ENCODE measurements at regions not wholly inside any gene's neighbourhood (a gene's known extent, or its start where the extent isn't known, plus 50 kb on each side); places are given as distances from the start of the nearest gene placed in this dataset.

- TF ChIP-seq, protein P1, sequence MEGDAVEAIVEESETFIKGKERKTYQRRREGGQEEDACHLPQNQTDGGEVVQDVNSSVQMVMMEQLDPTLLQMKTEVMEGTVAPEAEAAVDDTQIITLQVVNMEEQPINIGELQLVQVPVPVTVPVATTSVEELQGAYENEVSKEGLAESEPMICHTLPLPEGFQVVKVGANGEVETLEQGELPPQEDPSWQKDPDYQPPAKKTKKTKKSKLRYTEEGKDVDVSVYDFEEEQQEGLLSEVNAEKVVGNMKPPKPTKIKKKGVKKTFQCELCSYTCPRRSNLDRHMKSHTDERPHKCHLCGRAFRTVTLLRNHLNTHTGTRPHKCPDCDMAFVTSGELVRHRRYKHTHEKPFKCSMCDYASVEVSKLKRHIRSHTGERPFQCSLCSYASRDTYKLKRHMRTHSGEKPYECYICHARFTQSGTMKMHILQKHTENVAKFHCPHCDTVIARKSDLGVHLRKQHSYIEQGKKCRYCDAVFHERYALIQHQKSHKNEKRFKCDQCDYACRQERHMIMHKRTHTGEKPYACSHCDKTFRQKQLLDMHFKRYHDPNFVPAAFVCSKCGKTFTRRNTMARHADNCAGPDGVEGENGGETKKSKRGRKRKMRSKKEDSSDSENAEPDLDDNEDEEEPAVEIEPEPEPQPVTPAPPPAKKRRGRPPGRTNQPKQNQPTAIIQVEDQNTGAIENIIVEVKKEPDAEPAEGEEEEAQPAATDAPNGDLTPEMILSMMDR (IDR thresholded peaks at IDR 0.05; ENCODE audit: insufficient read depth, low read depth, low read length, missing control alignments) = no peak
- no peak for DNase-seq (ENCODE audit: low read depth)
Measured at GRCh38 chr15:53462651-53463050, 296.8 kb downstream of the WDR72 start.

GRCh38 chr15:53461677-53462076, 297.8 kb downstream of the WDR72 start:
- DNase-seq (ENCODE audit: low read depth) = no peak
- TF ChIP-seq, protein P1 (IDR thresholded peaks at IDR 0.05; ENCODE audit: insufficient read depth, low read depth, low read length, missing control alignments) = no peak

More at GRCh38 chr15:53462651-53463050, 296.8 kb downstream of the WDR72 start:
- H3K4me3 ChIP-seq (ENCODE audit: low read length) = no peak overlapping the region

DNA sequence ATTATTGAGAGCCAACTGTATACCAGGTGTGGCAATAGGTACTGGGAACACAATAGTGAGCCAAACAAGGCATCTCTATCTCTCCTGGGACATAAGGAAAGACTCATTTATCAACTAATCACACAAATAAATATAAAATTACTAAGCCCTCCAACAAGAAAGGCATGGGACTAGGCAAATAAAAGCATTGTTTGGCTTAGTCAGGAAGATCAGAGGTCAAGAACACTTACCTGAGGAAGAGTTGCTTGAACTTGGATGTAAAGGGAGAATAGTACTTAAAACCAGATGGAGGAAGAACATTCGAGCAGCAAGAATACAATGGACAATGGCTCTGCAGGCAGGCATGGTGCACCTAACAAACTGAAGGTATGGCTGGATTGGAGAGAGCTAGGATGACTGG, 300.7 kb downstream of the WDR72 start:
- DNase-seq (ENCODE audit: low read depth) = no peak
- TF ChIP-seq, protein P1 (IDR thresholded peaks at IDR 0.05; ENCODE audit: insufficient read depth, low read depth, low read length, missing control alignments) = no peak
- H3K4me3 ChIP-seq (ENCODE audit: low read length) = no peak overlapping the region

More at GRCh38 chr15:53461677-53462076, 297.8 kb downstream of the WDR72 start:
- no peak overlapping the region for H3K4me3 ChIP-seq (ENCODE audit: low read length)

GRCh38 chr15:53457479-53457878, 302.0 kb downstream of the WDR72 start:
- TF ChIP-seq, protein P1 (IDR thresholded peaks at IDR 0.05; ENCODE audit: insufficient read depth, low read depth, low read length, missing control alignments) = no peak
- DNase-seq (ENCODE audit: low read depth) = no peak
- H3K4me3 ChIP-seq (ENCODE audit: low read length) = no peak overlapping the region

DNA sequence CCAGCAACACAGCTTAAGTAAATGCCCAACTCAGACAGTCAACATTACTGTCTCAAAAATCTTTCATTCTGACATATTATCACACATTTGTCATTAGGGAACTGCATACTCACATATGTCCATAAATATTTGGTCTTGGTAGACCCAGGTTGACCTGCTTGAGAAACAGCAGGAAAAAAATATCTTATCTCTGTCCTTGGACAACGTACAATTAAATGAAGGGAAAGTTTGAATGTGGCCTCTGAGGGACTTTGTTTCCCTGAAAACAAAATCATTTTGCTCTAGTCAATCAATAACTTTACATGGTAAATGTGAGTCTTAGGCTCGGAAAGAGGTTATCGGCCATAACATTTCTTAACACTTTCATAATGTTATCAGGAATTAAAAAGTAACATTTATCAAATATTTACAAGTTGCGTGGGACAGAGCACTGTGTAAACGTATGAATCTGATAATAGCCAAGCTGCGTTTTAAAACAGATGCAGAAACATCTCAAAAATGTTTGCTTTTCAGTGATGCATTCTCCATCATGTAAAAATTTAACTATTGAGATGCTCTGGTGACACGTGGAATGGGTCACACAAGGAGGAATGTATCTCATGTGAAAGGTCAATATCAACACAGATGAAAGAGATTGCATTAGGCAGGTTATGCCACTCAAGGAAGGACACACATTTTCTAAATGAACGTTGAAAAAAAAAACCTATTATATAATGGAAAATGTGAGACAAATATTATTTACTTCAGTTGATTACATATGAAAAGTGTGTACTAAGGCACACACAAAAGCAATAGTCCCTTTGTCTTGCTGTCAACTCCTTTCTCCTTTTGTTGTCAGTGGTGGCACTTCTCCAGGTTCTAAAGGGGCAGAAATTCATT, 304.4 kb downstream of the WDR72 start:
- no peak overlapping the region for H3K4me3 ChIP-seq (ENCODE audit: low read length)
- TF ChIP-seq, protein P1 (IDR thresholded peaks at IDR 0.05; ENCODE audit: insufficient read depth, low read depth, low read length, missing control alignments) = no peak
- DNase-seq (ENCODE audit: low read depth) = no peak

DNA sequence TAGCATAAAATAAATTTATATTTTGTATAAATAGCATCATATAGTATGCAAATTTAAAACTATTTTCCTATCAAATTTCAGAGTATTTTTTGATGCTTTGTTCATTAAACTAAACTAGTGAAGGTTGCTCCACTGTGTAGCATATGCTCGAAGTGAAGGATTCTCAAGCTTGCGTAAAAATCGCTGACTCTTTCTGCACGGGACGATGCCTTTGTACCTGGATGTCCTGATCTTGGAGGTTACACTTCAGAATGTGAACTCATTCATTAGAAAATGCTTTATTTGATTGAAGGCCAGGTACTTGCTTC, 305.0 kb downstream of the WDR72 start:
- TF ChIP-seq, protein P1 (IDR thresholded peaks at IDR 0.05; ENCODE audit: insufficient read depth, low read depth, low read length, missing control alignments) = no peak

More for the DNA sequence above, 305.0 kb downstream of the WDR72 start:
- no peak overlapping the region for H3K4me3 ChIP-seq (ENCODE audit: low read length)
- DNase-seq (ENCODE audit: low read depth) = no peak

Data from epithelial cell of esophagus (primary cell).